ENCODE measurements at regions not wholly inside any gene's neighbourhood (a gene's known extent, or its start where the extent isn't known, plus 50 kb on each side); places are given as distances from the start of the nearest gene placed in this dataset.

GRCh38 chr12:126684703-126685102 is 1582.3 kb upstream of the TMEM132C start:
- Histone ChIP-seq H3K9me3 (ENCODE audit: control insufficient read depth, low read depth, low read length) (no peaks in the 10 kb centered on the region), H3K9ac (ENCODE audit: extremely low read depth, insufficient read length, low read length) (no peak overlapping the region), H3K56ac (ENCODE audit: insufficient read length, low read depth, low read length) (no peak overlapping the region), H2AFZ (ENCODE audit: low read length) (no peak overlapping the region), H2BK20ac (ENCODE audit: low read depth, low read length, poor library complexity, severe bottlenecking) (no peak overlapping the region), H4K20me1 (ENCODE audit: control insufficient read depth, insufficient read depth, insufficient read length) (no peaks in the 10 kb centered on the region), H3K27ac (ENCODE audit: insufficient read length, low read depth, low read length) (no peak overlapping the region), H3K79me1 (ENCODE audit: insufficient read depth, low read depth, low read length, poor library complexity, severe bottlenecking) (no peaks in the 10 kb centered on the region), H4K5ac (ENCODE audit: insufficient read length, low read depth, low read length) (no peak overlapping the region), H3K4me2 (ENCODE audit: insufficient read depth, insufficient read length, low read length) (no peak overlapping the region), H4K8ac (replicated peaks; ENCODE audit: insufficient read length, low read depth, low read length) (no peak overlapping the region), H2BK12ac (ENCODE audit: insufficient read length, low read depth, low read length) (no peak overlapping the region), H3K79me2 (ENCODE audit: insufficient read depth, low read length) (no peaks in the 10 kb centered on the region), H3T11ph (ENCODE audit: low read length) (no peak overlapping the region), H2BK120ac (ENCODE audit: low read depth, low read length, poor library complexity, severe bottlenecking) (no peak overlapping the region), H3K23me2 (ENCODE audit: insufficient read length, low read depth, low read length, poor library complexity, severe bottlenecking) (no peaks in the 10 kb centered on the region), H3K14ac (ENCODE audit: insufficient read depth, low read length) (no peak overlapping the region), H2BK15ac (ENCODE audit: low read depth, low read length) (no peak overlapping the region), H3K18ac (ENCODE audit: insufficient read length, low read depth, low read length) (no peak overlapping the region), H2BK5ac (ENCODE audit: insufficient read length, low read length) (no peak overlapping the region), H2AK5ac (ENCODE audit: insufficient read length, low read length) (no peak overlapping the region), H3K27me3 (ENCODE audit: insufficient read depth, low read length) (no peaks in the 10 kb centered on the region), H3K4me1 (ENCODE audit: insufficient read depth, low read length) (no peaks in the 10 kb centered on the region), H3K23ac (ENCODE audit: insufficient read length, low read depth, low read length) (no peak overlapping the region), H3K4ac (ENCODE audit: low read depth, low read length) (no peak overlapping the region), H4K91ac (ENCODE audit: insufficient read length, low read depth, low read length) (no peak overlapping the region)
- Mint-ChIP-seq H3K27ac (no peak overlapping the region), H3K4me1 (peaks cover 10 to 12% of the 10 kb centered on the region in 2 experiments), H3K9me3 (peaks cover 27 to 29% of the 10 kb centered on the region in 2 experiments), H3K36me3 (ENCODE audit: insufficient read depth in 1 of 3, low read depth in 3 of 3) (peaks cover 13 to 30% (median 13%) of the 10 kb centered on the region in 3 experiments), H3K27me3 (ENCODE audit: low read depth) (peaks cover 5% of the 10 kb centered on the region), H3K4me3 (no peak overlapping the region)
- no peak for DNase-seq
- WGBS (ENCODE audit: extremely low coverage, insufficient read length, low lambda C conversion rate), result no CpG with 5 or more reads among the region's 1 CpG
- no peak for TF ChIP-seq CTCF (conservative IDR thresholded peaks at IDR 0.05)

Data from H9 (cell line).